Neuronal stem cell (in vitro differentiated cells): ENCODE measurements at regions not wholly inside any gene's neighbourhood (a gene's known extent, or its start where the extent isn't known, plus 50 kb on each side); places are given as distances from the start of the nearest gene placed in this dataset.

Experiments
- DNase-seq: peaks from one replicate; pipeline ENCODE4 v3.0.0-alpha.2; 2013; ENCODE audit warnings: low spot score
- H2AFZ ChIP-seq: one replicate; pipeline ENCODE4 v1.6.1; 2013; ENCODE audit warnings: mild to moderate bottlenecking, low read length, inconsistent platforms
- H2AK5ac ChIP-seq: 2 replicates; pipeline ENCODE4 v1.6.1; 2013; ENCODE audit warnings: low read depth, mild to moderate bottlenecking, inconsistent platforms, low read length, moderate library complexity, mixed read lengths
- H2BK120ac ChIP-seq: 2 replicates; pipeline ENCODE4 v1.6.1; 2013; ENCODE audit warnings: low read depth, mild to moderate bottlenecking, inconsistent platforms, low read length, moderate library complexity, mixed read lengths
- H2BK12ac ChIP-seq: one replicate; pipeline ENCODE4 v1.6.1; 2013; ENCODE audit warnings: low read length, inconsistent platforms
- H2BK15ac ChIP-seq: 2 replicates; pipeline ENCODE4 v1.6.1; 2013; ENCODE audit warnings: mild to moderate bottlenecking, low read length, inconsistent platforms, mixed read lengths
- H2BK5ac ChIP-seq: one replicate; pipeline ENCODE4 v1.6.1; 2013; ENCODE audit warnings: inconsistent platforms, mild to moderate bottlenecking, low read length, moderate library complexity
- H3K14ac ChIP-seq: one replicate; pipeline ENCODE4 v1.6.1; 2013; ENCODE audit warnings: low read length, inconsistent platforms
- H3K18ac ChIP-seq: 2 replicates; pipeline ENCODE4 v1.6.1; 2013; ENCODE audit warnings: low read length, inconsistent platforms
- H3K23ac ChIP-seq: 2 replicates; pipeline ENCODE4 v1.6.1; 2013; ENCODE audit warnings: low read depth, mild to moderate bottlenecking, mixed read lengths, low read length, inconsistent platforms; ENCODE audit not compliant: poor library complexity
- H3K27ac ChIP-seq: replicated peaks from 3 replicates; pipeline ENCODE4 v1.5.1; 2013; ENCODE audit warnings: low read length, inconsistent platforms
- H3K27me3 ChIP-seq, 3 experiments: 2 replicates each; pipeline ENCODE4 v1.6.1; 2013; ENCODE audit warnings: low read length in 3 of 3, mild to moderate bottlenecking in 2 of 3, inconsistent platforms in 1 of 3, low read depth in 1 of 3, mixed read lengths in 1 of 3, moderate library complexity in 1 of 3; ENCODE audit not compliant: control insufficient read depth in 3 of 3, insufficient read depth in 3 of 3
- H3K36me3 ChIP-seq, 2 donors: replicated peaks in 1 of 2; 2 replicates each; pipeline ENCODE4 v1.6.1; 2013; ENCODE audit warnings: low read length in 2 of 2; ENCODE audit not compliant: control insufficient read depth in 2 of 2, insufficient read depth in 2 of 2
- H3K4ac ChIP-seq: 2 replicates; pipeline ENCODE4 v1.6.1; 2013; ENCODE audit warnings: inconsistent platforms, mild to moderate bottlenecking, low read length, moderate library complexity
- H3K4me1 ChIP-seq, 2 donors: 1 replicate in 1 of 2; 2 replicates in 1 of 2; pipeline ENCODE4 v1.6.1; 2013; ENCODE audit warnings: low read length in 2 of 2, low read depth in 1 of 2; ENCODE audit not compliant: control insufficient read depth in 2 of 2, insufficient read depth in 1 of 2
- H3K4me2 ChIP-seq: one replicate; pipeline ENCODE4 v1.6.1; 2013; ENCODE audit warnings: mild to moderate bottlenecking, low read length, inconsistent platforms; ENCODE audit not compliant: insufficient read depth, poor library complexity, severe bottlenecking
- H3K4me3 ChIP-seq, 2 donors: 2 replicates each; pipeline ENCODE4 v1.5.1; 2013; ENCODE audit warnings: low read length in 2 of 2, mild to moderate bottlenecking in 2 of 2, inconsistent platforms in 1 of 2, moderate library complexity in 1 of 2
- H3K79me1 ChIP-seq: one replicate; pipeline ENCODE4 v1.6.1; 2013; ENCODE audit warnings: low read depth, mild to moderate bottlenecking, inconsistent platforms, low read length, moderate library complexity
- H3K9ac ChIP-seq: one replicate; pipeline ENCODE4 v1.6.1; 2013; ENCODE audit warnings: mild to moderate bottlenecking, low read depth, low read length, inconsistent platforms; ENCODE audit not compliant: poor library complexity
- H3K9me3 ChIP-seq, 2 donors: replicated peaks in 1 of 2; 2 replicates each; pipeline versions ENCODE3 to v1.6.1; 2013; ENCODE audit warnings: low read length in 2 of 2, mild to moderate bottlenecking in 2 of 2, inconsistent platforms in 1 of 2, low read depth in 1 of 2, mixed read lengths in 1 of 2, moderate library complexity in 1 of 2; ENCODE audit not compliant: control insufficient read depth in 2 of 2, insufficient read depth in 1 of 2
- H4K8ac ChIP-seq: one replicate; pipeline ENCODE4 v1.6.1; 2013; ENCODE audit warnings: low read depth, mild to moderate bottlenecking, inconsistent platforms, low read length, moderate library complexity
- H4K91ac ChIP-seq: one replicate; pipeline ENCODE4 v1.6.1; 2013; ENCODE audit warnings: low read length, low read depth, mild to moderate bottlenecking, inconsistent platforms; ENCODE audit not compliant: poor library complexity
- WGBS, 2 donors: extraction: QIAGEN DNeasy Blood & Tissue Kit; methylation state at CpG; one replicate each; pipeline ENCODE4 v1.1.7; 2013; ENCODE audit warnings: missing lambda C conversion rate in 2 of 2, mixed read lengths in 1 of 2; ENCODE audit not compliant: insufficient read length in 2 of 2, insufficient replicate concordance in 1 of 2; ENCODE audit errors: extremely low coverage in 2 of 2; 5-methylcytosine and 5-hydroxymethylcytosine counted together

- peaks cover 0 to 3% of the 10 kb centered on the region in 2 donors for H3K9me3 ChIP-seq
Measured at GRCh38 chr20:51311636-51312479, 230.7 kb downstream of the NFATC2 start.

GRCh38 chr20:51310216-51310615, 232.3 kb downstream of the NFATC2 start:
- DNase-seq = no peak

More at GRCh38 chr20:51311636-51312479, 230.7 kb downstream of the NFATC2 start:
- Histone ChIP-seq H3K18ac (no peak overlapping the region), H2AK5ac (no peak overlapping the region), H3K36me3 (no peaks in the 10 kb centered on the region), H3K4me2 (no peak overlapping the region), H2AFZ (no peak overlapping the region), H2BK15ac (no peak overlapping the region), H4K91ac (no peak overlapping the region), H3K4ac (no peak overlapping the region), H3K79me1 (no peaks in the 10 kb centered on the region), H2BK120ac (no peak overlapping the region), H3K4me1 (no peaks in the 10 kb centered on the region), H4K8ac (no peak overlapping the region), H3K23ac (no peak overlapping the region), H2BK12ac (no peak overlapping the region), H3K9ac (no peak overlapping the region), H3K14ac (no peak overlapping the region), H3K4me3 (no peak overlapping the region), H3K27me3 (no peaks in the 10 kb centered on the region), H3K27ac (no peak overlapping the region), H2BK5ac (no peak overlapping the region)
- no CpG with 5 or more reads among the region's 12 CpGs for WGBS, 2 donors
- no peak for DNase-seq

GRCh38 chr20:51309128-51309527, 233.4 kb downstream of the NFATC2 start:
- Histone ChIP-seq H2BK12ac (no peak overlapping the region), H4K91ac (no peak overlapping the region), H3K14ac (no peak overlapping the region), H2AFZ (no peak overlapping the region), H2AK5ac (no peak overlapping the region), H3K23ac (no peak overlapping the region), H3K27me3 (no peaks in the 10 kb centered on the region), H2BK120ac (no peak overlapping the region), H3K4me1 (peaks cover 0 to 11% of the 10 kb centered on the region in 2 donors), H3K79me1 (no peaks in the 10 kb centered on the region), H3K4me2 (no peak overlapping the region), H3K9me3 (peaks cover 0 to 3% of the 10 kb centered on the region in 2 donors), H2BK15ac (no peak overlapping the region), H3K4ac (no peak overlapping the region), H3K4me3 (no peak overlapping the region), H3K18ac (no peak overlapping the region), H4K8ac (no peak overlapping the region), H3K36me3 (no peaks in the 10 kb centered on the region), H2BK5ac (no peak overlapping the region), H3K27ac (no peak overlapping the region), H3K9ac (no peak overlapping the region)
- DNase-seq = no peak
- no CpG with 5 or more reads among the region's 2 CpGs for WGBS, 2 donors

More at GRCh38 chr20:51310216-51310615, 232.3 kb downstream of the NFATC2 start:
- no peak overlapping the region for H3K4me3 ChIP-seq
- no peak overlapping the region for H3K4ac ChIP-seq
- no peaks in the 10 kb centered on the region for H3K79me1 ChIP-seq
- H3K9ac ChIP-seq = no peak overlapping the region
- H2BK15ac ChIP-seq = no peak overlapping the region
- H3K36me3 ChIP-seq = no peaks in the 10 kb centered on the region
- H3K27ac ChIP-seq = no peak overlapping the region
- no peak overlapping the region for H3K4me2 ChIP-seq
- H3K18ac ChIP-seq = no peak overlapping the region
- H3K23ac ChIP-seq = no peak overlapping the region
- H4K91ac ChIP-seq = no peak overlapping the region
- no CpG with 5 or more reads among the region's 2 CpGs for WGBS, 2 donors
- H2BK5ac ChIP-seq = no peak overlapping the region
- H3K9me3 ChIP-seq = peaks cover 0 to 3% of the 10 kb centered on the region in 2 donors
- H2AFZ ChIP-seq = no peak overlapping the region
- no peak overlapping the region for H2BK12ac ChIP-seq
- peaks cover 0 to 11% of the 10 kb centered on the region in 2 donors for H3K4me1 ChIP-seq
- H3K27me3 ChIP-seq = no peaks in the 10 kb centered on the region
- H2AK5ac ChIP-seq = no peak overlapping the region
- no peak overlapping the region for H3K14ac ChIP-seq
- H4K8ac ChIP-seq = no peak overlapping the region
- no peak overlapping the region for H2BK120ac ChIP-seq

- Histone ChIP-seq H3K4me2 (no peak overlapping the region), H3K9me3 (peaks cover 0 to 9% of the 10 kb centered on the region in 2 donors), H4K8ac (no peak overlapping the region), H2BK5ac (peak overlapping the region; percentile 69), H3K14ac (no peak overlapping the region), H3K4me3 (no peak overlapping the region), H3K36me3 (no peaks in the 10 kb centered on the region), H3K4ac (no peak overlapping the region), H3K18ac (peak overlapping the region; percentile 85), H3K23ac (peak overlapping the region; percentile 39), H3K79me1 (no peaks in the 10 kb centered on the region), H2BK12ac (peak overlapping the region; percentile 59), H2BK15ac (peak overlapping the region; percentile 53), H3K27me3 (no peaks in the 10 kb centered on the region), H2AFZ (peak overlapping the region; percentile 39), H3K4me1 (peaks cover 0 to 11% of the 10 kb centered on the region in 2 donors), H2BK120ac (no peak overlapping the region), H4K91ac (no peak overlapping the region), H3K27ac (no peak overlapping the region), H3K9ac (no peak overlapping the region), H2AK5ac (peak overlapping the region; percentile 26)
- no CpG with 5 or more reads among the region's 29 CpGs for WGBS, 2 donors
- DNase-seq = peak; percentile 74
Measured at GRCh38 chr20:51306521-51307358, 235.8 kb downstream of the NFATC2 start.
